ENCODE measurements at regions not wholly inside any gene's neighbourhood (a gene's known extent, or its start where the extent isn't known, plus 50 kb on each side); places are given as distances from the start of the nearest gene placed in this dataset.

GRCh38 chr15:89017370-89018066 lies 70.7 kb upstream of the ABHD2 start (continued):
- TF ChIP-seq GATAD2B (IDR thresholded peaks at IDR 0.05; ENCODE audit: borderline replicate concordance) (no peak), RFX7 (CRISPR knock-in tag; IDR thresholded peaks at IDR 0.05) (no peak), SMARCE1 (IDR thresholded peaks at IDR 0.05) (peak; percentile 46; the same call in 1 of the 2 replicates), TRIM28 (IDR thresholded peaks at IDR 0.05) (no peak), MTA3 (IDR thresholded peaks at IDR 0.05; ENCODE audit: borderline replicate concordance) (no peak), ZNF717 (CRISPR knock-in tag; IDR thresholded peaks at IDR 0.05) (no peak), MCM7 (IDR thresholded peaks at IDR 0.05) (no peak), ZFX (CRISPR knock-in tag; IDR thresholded peaks at IDR 0.05) (no peak)
- TF ChIP-seq, protein P1, sequence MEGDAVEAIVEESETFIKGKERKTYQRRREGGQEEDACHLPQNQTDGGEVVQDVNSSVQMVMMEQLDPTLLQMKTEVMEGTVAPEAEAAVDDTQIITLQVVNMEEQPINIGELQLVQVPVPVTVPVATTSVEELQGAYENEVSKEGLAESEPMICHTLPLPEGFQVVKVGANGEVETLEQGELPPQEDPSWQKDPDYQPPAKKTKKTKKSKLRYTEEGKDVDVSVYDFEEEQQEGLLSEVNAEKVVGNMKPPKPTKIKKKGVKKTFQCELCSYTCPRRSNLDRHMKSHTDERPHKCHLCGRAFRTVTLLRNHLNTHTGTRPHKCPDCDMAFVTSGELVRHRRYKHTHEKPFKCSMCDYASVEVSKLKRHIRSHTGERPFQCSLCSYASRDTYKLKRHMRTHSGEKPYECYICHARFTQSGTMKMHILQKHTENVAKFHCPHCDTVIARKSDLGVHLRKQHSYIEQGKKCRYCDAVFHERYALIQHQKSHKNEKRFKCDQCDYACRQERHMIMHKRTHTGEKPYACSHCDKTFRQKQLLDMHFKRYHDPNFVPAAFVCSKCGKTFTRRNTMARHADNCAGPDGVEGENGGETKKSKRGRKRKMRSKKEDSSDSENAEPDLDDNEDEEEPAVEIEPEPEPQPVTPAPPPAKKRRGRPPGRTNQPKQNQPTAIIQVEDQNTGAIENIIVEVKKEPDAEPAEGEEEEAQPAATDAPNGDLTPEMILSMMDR (IDR thresholded peaks at IDR 0.05 in 2 of 3, conservative IDR thresholded peaks at IDR 0.05 in 1 of 3; ENCODE audit: insufficient read depth in 2 of 3, low read depth in 1 of 3, low read length in 3 of 3) = peak; percentile 89 to 96 (median 91)
- TF ChIP-seq, protein P2, sequence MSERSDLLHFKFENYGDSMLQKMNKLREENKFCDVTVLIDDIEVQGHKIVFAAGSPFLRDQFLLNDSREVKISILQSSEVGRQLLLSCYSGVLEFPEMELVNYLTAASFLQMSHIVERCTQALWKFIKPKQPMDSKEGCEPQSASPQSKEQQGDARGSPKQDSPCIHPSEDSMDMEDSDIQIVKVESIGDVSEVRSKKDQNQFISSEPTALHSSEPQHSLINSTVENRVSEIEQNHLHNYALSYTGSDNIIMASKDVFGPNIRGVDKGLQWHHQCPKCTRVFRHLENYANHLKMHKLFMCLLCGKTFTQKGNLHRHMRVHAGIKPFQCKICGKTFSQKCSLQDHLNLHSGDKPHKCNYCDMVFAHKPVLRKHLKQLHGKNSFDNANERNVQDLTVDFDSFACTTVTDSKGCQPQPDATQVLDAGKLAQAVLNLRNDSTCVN (CRISPR knock-in tag; IDR thresholded peaks at IDR 0.05) = no peak
- TF ChIP-seq, protein P3, sequence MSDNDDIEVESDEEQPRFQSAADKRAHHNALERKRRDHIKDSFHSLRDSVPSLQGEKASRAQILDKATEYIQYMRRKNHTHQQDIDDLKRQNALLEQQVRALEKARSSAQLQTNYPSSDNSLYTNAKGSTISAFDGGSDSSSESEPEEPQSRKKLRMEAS (CRISPR knock-in tag; IDR thresholded peaks at IDR 0.05) = peak; percentile 51
- TF ChIP-seq, protein P4, sequence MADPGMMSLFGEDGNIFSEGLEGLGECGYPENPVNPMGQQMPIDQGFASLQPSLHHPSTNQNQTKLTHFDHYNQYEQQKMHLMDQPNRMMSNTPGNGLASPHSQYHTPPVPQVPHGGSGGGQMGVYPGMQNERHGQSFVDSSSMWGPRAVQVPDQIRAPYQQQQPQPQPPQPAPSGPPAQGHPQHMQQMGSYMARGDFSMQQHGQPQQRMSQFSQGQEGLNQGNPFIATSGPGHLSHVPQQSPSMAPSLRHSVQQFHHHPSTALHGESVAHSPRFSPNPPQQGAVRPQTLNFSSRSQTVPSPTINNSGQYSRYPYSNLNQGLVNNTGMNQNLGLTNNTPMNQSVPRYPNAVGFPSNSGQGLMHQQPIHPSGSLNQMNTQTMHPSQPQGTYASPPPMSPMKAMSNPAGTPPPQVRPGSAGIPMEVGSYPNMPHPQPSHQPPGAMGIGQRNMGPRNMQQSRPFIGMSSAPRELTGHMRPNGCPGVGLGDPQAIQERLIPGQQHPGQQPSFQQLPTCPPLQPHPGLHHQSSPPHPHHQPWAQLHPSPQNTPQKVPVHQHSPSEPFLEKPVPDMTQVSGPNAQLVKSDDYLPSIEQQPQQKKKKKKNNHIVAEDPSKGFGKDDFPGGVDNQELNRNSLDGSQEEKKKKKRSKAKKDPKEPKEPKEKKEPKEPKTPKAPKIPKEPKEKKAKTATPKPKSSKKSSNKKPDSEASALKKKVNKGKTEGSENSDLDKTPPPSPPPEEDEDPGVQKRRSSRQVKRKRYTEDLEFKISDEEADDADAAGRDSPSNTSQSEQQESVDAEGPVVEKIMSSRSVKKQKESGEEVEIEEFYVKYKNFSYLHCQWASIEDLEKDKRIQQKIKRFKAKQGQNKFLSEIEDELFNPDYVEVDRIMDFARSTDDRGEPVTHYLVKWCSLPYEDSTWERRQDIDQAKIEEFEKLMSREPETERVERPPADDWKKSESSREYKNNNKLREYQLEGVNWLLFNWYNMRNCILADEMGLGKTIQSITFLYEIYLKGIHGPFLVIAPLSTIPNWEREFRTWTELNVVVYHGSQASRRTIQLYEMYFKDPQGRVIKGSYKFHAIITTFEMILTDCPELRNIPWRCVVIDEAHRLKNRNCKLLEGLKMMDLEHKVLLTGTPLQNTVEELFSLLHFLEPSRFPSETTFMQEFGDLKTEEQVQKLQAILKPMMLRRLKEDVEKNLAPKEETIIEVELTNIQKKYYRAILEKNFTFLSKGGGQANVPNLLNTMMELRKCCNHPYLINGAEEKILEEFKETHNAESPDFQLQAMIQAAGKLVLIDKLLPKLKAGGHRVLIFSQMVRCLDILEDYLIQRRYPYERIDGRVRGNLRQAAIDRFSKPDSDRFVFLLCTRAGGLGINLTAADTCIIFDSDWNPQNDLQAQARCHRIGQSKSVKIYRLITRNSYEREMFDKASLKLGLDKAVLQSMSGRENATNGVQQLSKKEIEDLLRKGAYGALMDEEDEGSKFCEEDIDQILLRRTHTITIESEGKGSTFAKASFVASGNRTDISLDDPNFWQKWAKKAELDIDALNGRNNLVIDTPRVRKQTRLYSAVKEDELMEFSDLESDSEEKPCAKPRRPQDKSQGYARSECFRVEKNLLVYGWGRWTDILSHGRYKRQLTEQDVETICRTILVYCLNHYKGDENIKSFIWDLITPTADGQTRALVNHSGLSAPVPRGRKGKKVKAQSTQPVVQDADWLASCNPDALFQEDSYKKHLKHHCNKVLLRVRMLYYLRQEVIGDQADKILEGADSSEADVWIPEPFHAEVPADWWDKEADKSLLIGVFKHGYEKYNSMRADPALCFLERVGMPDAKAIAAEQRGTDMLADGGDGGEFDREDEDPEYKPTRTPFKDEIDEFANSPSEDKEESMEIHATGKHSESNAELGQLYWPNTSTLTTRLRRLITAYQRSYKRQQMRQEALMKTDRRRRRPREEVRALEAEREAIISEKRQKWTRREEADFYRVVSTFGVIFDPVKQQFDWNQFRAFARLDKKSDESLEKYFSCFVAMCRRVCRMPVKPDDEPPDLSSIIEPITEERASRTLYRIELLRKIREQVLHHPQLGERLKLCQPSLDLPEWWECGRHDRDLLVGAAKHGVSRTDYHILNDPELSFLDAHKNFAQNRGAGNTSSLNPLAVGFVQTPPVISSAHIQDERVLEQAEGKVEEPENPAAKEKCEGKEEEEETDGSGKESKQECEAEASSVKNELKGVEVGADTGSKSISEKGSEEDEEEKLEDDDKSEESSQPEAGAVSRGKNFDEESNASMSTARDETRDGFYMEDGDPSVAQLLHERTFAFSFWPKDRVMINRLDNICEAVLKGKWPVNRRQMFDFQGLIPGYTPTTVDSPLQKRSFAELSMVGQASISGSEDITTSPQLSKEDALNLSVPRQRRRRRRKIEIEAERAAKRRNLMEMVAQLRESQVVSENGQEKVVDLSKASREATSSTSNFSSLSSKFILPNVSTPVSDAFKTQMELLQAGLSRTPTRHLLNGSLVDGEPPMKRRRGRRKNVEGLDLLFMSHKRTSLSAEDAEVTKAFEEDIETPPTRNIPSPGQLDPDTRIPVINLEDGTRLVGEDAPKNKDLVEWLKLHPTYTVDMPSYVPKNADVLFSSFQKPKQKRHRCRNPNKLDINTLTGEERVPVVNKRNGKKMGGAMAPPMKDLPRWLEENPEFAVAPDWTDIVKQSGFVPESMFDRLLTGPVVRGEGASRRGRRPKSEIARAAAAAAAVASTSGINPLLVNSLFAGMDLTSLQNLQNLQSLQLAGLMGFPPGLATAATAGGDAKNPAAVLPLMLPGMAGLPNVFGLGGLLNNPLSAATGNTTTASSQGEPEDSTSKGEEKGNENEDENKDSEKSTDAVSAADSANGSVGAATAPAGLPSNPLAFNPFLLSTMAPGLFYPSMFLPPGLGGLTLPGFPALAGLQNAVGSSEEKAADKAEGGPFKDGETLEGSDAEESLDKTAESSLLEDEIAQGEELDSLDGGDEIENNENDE (IDR thresholded peaks at IDR 0.05; ENCODE audit: low read depth, low read length) = no peak

Data from K562 (cell line).